ENCODE measurements at regions not wholly inside any gene's neighbourhood (a gene's known extent, or its start where the extent isn't known, plus 50 kb on each side); places are given as distances from the start of the nearest gene placed in this dataset.

GRCh38 chr10:94235461-94235860, 127.3 kb downstream of the NOC3L start:
- no peak overlapping the region for H3K27ac Mint-ChIP-seq
- TF ChIP-seq NANOG (IDR thresholded peaks at IDR 0.05; ENCODE audit: borderline replicate concordance) (no peak), ZNF331 (CRISPR knock-in tag; IDR thresholded peaks at IDR 0.05; ENCODE audit: low read depth) (no peak), ZNF114 (CRISPR knock-in tag; IDR thresholded peaks at IDR 0.05) (no peak)
- H3K9me2 ChIP-seq (ENCODE audit: insufficient read depth), result no peaks in the 10 kb centered on the region
- H3K36me3 ChIP-seq (ENCODE audit: insufficient read depth), result no peaks in the 10 kb centered on the region
- no peaks in the 10 kb centered on the region for H3K27me3 Mint-ChIP-seq (ENCODE audit: insufficient read depth, low read depth, poor library complexity)
- H3K4me1 Mint-ChIP-seq, result no peaks in the 10 kb centered on the region
- no peak overlapping the region for H3K4me3 ChIP-seq
- H3K27me3 ChIP-seq (ENCODE audit: insufficient read depth), result no peaks in the 10 kb centered on the region
- no peaks in the 10 kb centered on the region for H3K79me2 ChIP-seq (replicated peaks; ENCODE audit: insufficient read depth)
- peaks cover 3% of the 10 kb centered on the region; the same call in 1 of the 3 replicates for H3K36me3 Mint-ChIP-seq (ENCODE audit: low read depth)
- peaks cover 14% of the 10 kb centered on the region for H3K9me3 Mint-ChIP-seq
- H3K4me3 Mint-ChIP-seq, result no peak overlapping the region
- no peak overlapping the region for H3K27ac ChIP-seq (ENCODE audit: low read depth)
- no peaks in the 10 kb centered on the region for H3K4me1 ChIP-seq (ENCODE audit: insufficient read depth)
- no peaks in the 10 kb centered on the region for H3F3A ChIP-seq (replicated peaks; ENCODE audit: low read depth)
- ATAC-seq (no peak), DNase-seq (ENCODE audit: low spot score) (no peak)
- 0 out of 2 replicates have a peak overlapping the region, but pooled peaks have one; percentile 47 for H2AFZ ChIP-seq
- no peak overlapping the region for H3K4me2 ChIP-seq
- H4K20me1 ChIP-seq (replicated peaks; ENCODE audit: insufficient read depth), result no peaks in the 10 kb centered on the region

GRCh38 chr10:94238006-94238617, 124.6 kb downstream of the NOC3L start:
- DNase-seq (ENCODE audit: low spot score), result no peak
- H3K27me3 ChIP-seq (ENCODE audit: insufficient read depth), result no peaks in the 10 kb centered on the region
- Mint-ChIP-seq H3K4me3 (no peak overlapping the region), H3K27ac (no peak overlapping the region), H3K9me3 (no peaks in the 10 kb centered on the region), H3K4me1 (no peaks in the 10 kb centered on the region), H3K36me3 (ENCODE audit: low read depth) (no peaks in the 10 kb centered on the region), H3K27me3 (ENCODE audit: insufficient read depth, low read depth, poor library complexity) (no peaks in the 10 kb centered on the region)
- no peak overlapping the region for H2AFZ ChIP-seq
- H3K4me3 ChIP-seq, result no peak overlapping the region
- H3K4me2 ChIP-seq, result no peak overlapping the region
- no peaks in the 10 kb centered on the region for H3F3A ChIP-seq (replicated peaks; ENCODE audit: low read depth)
- no peaks in the 10 kb centered on the region for H4K20me1 ChIP-seq (replicated peaks; ENCODE audit: insufficient read depth)
- no peaks in the 10 kb centered on the region for H3K9me2 ChIP-seq (ENCODE audit: insufficient read depth)
- no peak for ATAC-seq
- no peak overlapping the region for H3K27ac ChIP-seq (ENCODE audit: low read depth)
- no peaks in the 10 kb centered on the region for H3K4me1 ChIP-seq (ENCODE audit: insufficient read depth)
- H3K36me3 ChIP-seq (ENCODE audit: insufficient read depth), result no peaks in the 10 kb centered on the region
- H3K79me2 ChIP-seq (replicated peaks; ENCODE audit: insufficient read depth), result no peaks in the 10 kb centered on the region
- no peak for TF ChIP-seq EZH2phosphoT487 (IDR thresholded peaks at IDR 0.05; ENCODE audit: unreplicated experiment)
- TF ChIP-seq EZH2 (IDR thresholded peaks at IDR 0.05; ENCODE audit: low read depth, unreplicated experiment), result no peak
- no peak for TF ChIP-seq REST (IDR thresholded peaks at IDR 0.05; ENCODE audit: unreplicated experiment)
- TF ChIP-seq NANOG (IDR thresholded peaks at IDR 0.05; ENCODE audit: borderline replicate concordance), result no peak
- no peak for TF ChIP-seq CREB1 (CRISPR knock-in tag; IDR thresholded peaks at IDR 0.05; ENCODE audit: low read depth)
- no peak for TF ChIP-seq STAT1 (IDR thresholded peaks at IDR 0.05; ENCODE audit: unreplicated experiment)
- no peak for TF ChIP-seq ZNF114 (CRISPR knock-in tag; IDR thresholded peaks at IDR 0.05)
- TF ChIP-seq ZNF331 (CRISPR knock-in tag; IDR thresholded peaks at IDR 0.05; ENCODE audit: low read depth), result no peak
- no peak for TF ChIP-seq ETS1 (IDR thresholded peaks at IDR 0.05)
- TF ChIP-seq ZNF462 (CRISPR knock-in tag; IDR thresholded peaks at IDR 0.05), result no peak
- no peak for TF ChIP-seq POLR2AphosphoS5 (IDR thresholded peaks at IDR 0.05; ENCODE audit: low read depth)

All from GM23338 (cell line).